GM13976 (cell line): ENCODE measurements at regions not wholly inside any gene's neighbourhood (a gene's known extent, or its start where the extent isn't known, plus 50 kb on each side); places are given as distances from the start of the nearest gene placed in this dataset.

ENCODE experiments used
- DNase-seq: peaks from one replicate; pipeline ENCODE4 v3.0.0; 2012; ENCODE audit warnings: low spot score
- in situ Hi-C: fragments of 300-500 bp; cut with MboI; formaldehyde crosslinking; loops from one replicate; pipeline ENCODE4 v1.12.0; 2022; ENCODE audit warnings: low sequenced_read_pairs, mixed read lengths, inconsistent platforms; ENCODE audit not compliant: unreplicated experiment
- TF ChIP-seq, protein P1 (sequence below): IDR thresholded peaks from 2 replicates; pipeline ENCODE4 v1.5.1; 2012; ENCODE audit warnings: borderline replicate concordance, mild to moderate bottlenecking; ENCODE audit not compliant: insufficient read depth; ENCODE audit errors: extremely low read depth, missing control alignments, control extremely low read depth

DNA sequence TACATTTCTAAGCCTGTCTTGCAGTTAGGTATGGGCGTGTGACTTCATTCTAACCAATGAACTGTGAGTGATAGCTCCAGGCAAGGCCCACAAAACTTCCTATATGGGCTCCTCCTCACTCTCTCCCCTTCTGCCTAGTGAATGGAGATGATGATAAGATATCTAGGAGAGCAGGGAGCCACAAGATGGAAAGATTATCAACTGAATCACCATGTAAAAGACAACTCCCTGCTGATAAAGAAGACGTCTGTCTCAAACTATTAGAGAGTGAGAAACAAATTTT, 237.1 kb downstream of the GPD2 start:
- TF ChIP-seq, protein P1, sequence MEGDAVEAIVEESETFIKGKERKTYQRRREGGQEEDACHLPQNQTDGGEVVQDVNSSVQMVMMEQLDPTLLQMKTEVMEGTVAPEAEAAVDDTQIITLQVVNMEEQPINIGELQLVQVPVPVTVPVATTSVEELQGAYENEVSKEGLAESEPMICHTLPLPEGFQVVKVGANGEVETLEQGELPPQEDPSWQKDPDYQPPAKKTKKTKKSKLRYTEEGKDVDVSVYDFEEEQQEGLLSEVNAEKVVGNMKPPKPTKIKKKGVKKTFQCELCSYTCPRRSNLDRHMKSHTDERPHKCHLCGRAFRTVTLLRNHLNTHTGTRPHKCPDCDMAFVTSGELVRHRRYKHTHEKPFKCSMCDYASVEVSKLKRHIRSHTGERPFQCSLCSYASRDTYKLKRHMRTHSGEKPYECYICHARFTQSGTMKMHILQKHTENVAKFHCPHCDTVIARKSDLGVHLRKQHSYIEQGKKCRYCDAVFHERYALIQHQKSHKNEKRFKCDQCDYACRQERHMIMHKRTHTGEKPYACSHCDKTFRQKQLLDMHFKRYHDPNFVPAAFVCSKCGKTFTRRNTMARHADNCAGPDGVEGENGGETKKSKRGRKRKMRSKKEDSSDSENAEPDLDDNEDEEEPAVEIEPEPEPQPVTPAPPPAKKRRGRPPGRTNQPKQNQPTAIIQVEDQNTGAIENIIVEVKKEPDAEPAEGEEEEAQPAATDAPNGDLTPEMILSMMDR, result no peak
- in situ Hi-C loops, result no loop called here
- no peak for DNase-seq

DNA sequence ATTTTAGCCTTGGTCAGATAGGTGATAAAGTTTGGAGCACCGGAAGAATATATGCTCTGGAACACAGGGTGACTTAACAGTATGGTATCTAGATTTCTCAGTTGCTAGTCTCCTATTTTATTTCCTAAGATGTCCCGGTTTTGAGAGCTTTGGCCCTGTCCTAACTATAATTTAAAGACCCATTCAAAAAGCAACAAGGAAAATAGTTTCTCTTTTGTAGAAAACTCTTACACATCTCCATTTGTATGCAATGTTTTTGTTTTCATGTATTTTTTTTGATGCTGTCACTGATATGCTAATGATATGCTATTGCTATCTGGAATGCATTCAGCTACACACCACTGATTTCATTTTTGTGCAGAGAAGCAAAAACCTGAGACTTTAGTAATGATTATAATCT, 237.8 kb downstream of the GPD2 start:
- no peak for DNase-seq
- TF ChIP-seq, protein P1, result no peak
- in situ Hi-C loops, result no loop called here

- in situ Hi-C loops, result no loop called here
- TF ChIP-seq, protein P1, result no peak
- no peak for DNase-seq
Measured at GRCh38 chr2:156675896-156676295, 239.7 kb downstream of the GPD2 start.

DNA sequence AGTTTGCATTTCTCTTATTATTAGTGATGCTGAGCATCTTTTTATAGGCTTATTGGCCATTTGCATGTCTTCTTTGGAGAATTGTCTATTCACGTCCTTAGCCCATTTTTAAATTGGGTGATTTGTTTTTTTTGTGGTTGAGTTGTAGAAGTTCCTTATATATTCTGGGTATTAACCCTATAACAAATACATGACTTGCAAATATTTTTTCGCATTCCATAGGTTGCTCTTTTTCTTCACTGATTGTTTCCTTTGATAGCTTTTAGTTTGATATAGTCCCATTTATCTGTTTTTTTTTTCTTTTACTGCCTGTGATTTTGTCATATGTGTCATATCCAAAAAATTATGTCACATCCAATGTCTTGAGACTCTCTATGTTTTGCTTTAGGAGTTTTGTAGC, 243.6 kb downstream of the GPD2 start:
- TF ChIP-seq, protein P1, result no peak
- in situ Hi-C loops, result no loop called here

GRCh38 chr2:156680266-156680665, 244.1 kb downstream of the GPD2 start:
- in situ Hi-C loops, result no loop called here
- TF ChIP-seq, protein P1, result no peak

More for the DNA sequence above, 243.6 kb downstream of the GPD2 start:
- DNase-seq, result no peak

DNA sequence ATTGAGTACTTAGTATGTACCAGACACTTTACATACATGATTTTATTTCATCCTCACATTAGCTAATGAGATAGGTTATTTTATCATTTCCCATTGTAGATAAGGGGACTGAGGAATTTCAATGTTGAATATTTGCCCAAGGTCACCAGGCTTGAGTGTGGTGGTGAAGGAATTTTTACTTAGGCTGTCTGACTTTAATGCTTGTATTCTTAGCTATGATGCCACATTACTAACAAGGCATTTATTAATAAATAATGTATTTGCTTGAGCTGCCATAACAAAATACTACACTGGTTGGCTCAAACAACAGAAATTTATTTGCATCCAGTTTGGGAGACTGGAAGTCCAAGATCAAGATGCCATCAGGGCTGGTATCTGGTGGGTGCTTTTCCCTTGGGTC, 250.9 kb downstream of the GPD2 start:
- no peak for DNase-seq
- in situ Hi-C loops, result no loop called here
- TF ChIP-seq, protein P1, result no peak

More at GRCh38 chr2:156680266-156680665, 244.1 kb downstream of the GPD2 start:
- DNase-seq, result no peak

GRCh38 chr2:156687715-156688114, 251.5 kb downstream of the GPD2 start:
- in situ Hi-C loops, result no loop called here
- TF ChIP-seq, protein P1, result no peak
- DNase-seq, result no peak
